NCI-H82 treated with DMSO at 0.1 percent for 48 hours (cell line): ENCODE measurements at regions not wholly inside any gene's neighbourhood (a gene's known extent, or its start where the extent isn't known, plus 50 kb on each side); places are given as distances from the start of the nearest gene placed in this dataset.
"Not testable (repeated sequence)": the region's sequence is repeated elsewhere in the genome, so short reads cannot be mapped to it uniquely, and the experiment has no call there.

Experiments used
- DNase-seq: peaks from one replicate; lab custom pipeline; 2025; ENCODE audit not compliant: unreplicated experiment; lab: John Stamatoyannopoulos, UW

DNA sequence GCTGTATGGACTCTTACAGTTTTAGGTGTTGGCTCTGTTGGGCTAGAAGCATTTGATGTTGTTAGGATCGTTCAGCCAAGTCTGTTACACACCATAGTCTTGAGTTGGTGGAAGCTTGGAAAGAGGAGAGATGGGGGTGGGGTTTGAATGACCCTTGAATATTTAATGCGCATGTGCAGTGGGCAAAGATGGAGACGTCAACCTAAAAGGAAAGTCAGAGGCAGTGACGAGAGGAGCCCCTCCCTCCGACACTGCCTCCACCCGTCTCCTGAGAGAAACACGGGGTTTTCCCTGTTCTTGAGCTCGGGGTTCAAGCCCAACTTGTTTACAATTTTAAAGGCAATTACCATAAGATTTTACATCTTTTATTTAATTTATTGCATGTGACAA, 311.4 kb downstream of the SHQ1 start:
- DNase-seq, result no peak

DNA sequence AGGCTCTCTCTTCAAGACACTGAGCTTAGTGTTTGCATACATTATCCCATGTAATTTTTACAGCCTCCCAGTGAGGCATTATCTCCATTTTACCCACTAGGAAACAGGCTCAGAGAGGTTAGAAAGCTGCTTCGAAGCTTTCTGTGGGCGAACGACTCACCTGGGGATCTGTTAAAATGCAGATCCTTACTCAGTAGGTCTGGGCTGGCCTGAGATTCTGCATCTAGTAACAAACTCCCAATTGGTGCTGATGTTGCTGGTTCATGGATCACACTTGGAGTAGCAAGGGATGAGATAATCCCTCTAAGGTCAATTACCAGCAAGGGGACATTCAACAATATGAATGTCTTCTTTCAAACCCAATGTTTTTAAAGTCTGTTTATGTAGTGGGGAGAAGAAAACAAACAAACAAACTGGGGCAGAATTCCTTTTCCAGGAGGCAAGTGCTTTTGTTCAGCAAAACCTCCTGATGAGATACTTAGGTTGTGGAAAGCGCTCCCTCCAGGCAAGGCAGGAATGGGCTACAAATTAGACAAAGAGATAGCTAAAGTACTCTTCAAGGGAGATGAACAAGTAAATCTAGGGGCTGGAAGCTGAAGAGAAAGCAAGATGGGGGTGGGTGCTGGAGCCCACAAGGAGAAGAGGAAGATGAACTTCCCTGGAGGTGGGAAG, 311.9 kb downstream of the SHQ1 start:
- DNase-seq, result no peak

- no peak for DNase-seq
Measured at GRCh38 chr3:72535772-72536171, 312.5 kb downstream of the SHQ1 start.

GRCh38 chr3:72533591-72534473, 314.4 kb downstream of the SHQ1 start:
- no peak for DNase-seq

- no peak for DNase-seq
Measured at GRCh38 chr3:72530426-72530825, 317.8 kb downstream of the SHQ1 start.

DNA sequence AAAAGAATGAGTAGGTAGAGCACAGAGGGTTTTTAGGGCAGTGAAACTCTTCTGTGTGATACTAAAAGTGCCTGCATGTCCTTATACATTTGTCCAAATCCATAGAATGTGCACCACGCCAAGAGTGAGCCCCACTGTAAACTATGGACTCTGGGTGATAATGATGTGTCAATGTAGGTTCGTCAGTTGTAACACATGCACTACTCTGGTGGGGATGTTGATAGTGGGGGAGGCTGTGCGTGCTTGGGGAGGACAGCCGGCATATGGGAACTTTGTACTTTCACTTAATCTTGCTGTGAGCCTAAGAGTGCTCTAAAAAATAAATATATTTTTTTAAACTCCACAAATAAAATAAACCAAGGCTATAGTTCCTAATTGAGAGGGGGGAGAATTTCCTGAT, 319.2 kb downstream of the SHQ1 start:
- no peak for DNase-seq

DNA sequence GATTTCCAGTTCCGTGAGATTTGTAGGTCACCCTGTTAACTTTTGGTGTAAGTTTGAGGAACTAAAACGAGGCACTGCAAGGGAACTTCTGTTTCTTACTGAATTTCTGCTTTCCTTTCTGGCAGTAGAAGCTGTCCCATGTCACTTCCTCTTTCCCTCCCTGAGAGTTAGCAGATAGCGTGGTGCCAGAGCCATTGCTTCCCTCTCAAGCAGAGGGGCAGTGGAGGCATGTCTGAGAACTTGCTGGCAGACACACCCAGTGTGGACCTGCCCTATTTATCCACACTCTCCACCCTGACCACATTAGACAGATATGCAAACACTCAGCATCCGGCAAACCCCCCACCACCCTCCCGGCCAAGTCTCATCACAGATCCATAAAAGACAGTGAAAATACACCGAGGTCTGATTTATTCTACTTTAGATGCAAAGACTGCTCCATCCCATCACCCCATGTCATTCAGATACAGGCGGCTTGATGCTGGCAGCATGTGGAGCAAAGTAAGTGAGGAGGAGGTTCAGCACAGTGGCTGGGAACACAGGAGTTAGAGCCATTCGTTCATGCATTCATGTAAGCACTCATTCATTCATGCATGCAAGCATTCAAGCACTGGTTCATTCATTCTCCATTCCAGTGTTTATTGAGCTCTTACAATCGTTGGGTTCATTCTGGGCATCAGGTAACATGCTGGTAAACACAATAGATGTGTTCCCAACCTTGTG, 324.7 kb downstream of the SHQ1 start:
- no peak for DNase-seq

DNA sequence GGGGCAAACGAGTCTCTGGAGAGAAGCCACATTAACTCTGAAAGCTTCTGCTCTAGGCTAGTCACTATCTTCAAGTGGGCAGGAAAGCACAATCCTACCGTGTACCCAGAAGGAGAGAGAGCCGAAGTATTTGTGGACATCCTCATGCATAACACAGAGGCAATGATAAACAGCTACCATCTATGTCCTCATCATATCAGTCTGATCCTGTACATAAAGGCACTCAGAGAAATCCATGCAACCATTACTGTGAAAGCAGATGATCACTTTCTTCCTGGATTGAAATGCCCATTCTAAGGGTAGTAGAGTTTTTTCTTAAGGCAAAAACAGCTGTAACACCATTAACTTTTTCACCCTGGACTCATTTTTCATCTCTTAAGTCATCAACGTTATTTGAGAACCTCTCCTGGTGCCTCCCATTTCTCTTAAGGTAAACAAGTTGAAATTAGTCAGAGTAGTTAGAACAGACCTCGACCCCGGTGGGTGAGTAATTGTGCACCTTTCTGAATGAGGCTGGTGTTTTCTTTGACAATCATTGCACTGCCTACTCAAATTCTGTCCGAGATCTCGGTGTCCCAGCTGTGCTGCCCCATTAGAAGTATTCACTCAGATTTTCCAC, 327.4 kb downstream of the SHQ1 start:
- DNase-seq, result no peak

- DNase-seq, result no peak
Measured at GRCh38 chr3:72519946-72520604, 328.2 kb downstream of the SHQ1 start.

DNA sequence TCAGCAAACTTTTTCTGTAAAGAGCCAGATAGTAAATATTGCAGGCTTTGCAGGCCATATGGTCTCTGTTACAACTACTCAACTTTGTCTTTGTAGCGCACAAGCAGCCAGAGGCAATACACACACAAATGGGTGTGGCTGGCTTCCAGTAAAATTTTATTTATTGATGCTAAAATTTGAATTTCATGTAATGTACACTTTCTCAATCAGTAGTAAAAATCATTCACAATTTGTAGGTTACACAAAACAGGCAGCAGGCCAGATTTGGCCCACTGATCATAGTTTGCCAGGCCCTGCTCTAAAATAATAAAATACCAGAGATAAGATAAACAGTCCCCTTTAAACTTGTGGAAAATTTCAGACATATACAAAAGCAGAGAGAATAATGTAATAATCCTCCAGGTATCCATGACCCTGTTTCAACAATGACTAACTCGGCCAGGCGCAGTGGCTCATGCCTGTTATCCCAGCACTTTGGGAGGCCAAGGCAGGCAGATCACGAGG, 330.3 kb downstream of the SHQ1 start:
- no peak for DNase-seq

DNA sequence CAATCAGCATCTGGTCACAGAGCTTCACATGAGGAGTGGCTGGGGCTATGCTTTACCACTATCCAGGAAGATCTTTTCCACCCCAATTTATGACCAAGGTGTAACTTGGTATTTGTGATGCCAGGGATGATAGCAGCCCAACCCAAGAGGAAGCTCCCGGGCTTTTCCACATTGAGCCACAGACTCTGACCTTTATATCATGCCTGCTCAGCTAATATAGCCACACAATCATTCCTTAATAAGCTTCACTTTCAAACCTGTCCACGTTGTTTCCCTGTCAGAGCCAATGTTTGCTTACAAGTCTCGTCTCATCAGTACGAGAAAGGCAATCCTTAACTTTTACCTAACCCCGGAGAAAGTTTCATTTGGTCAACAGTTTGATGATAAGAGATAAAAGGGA, 330.9 kb downstream of the SHQ1 start:
- DNase-seq, result no peak

- no peak for DNase-seq
Measured at GRCh38 chr3:72516361-72516760, 331.9 kb downstream of the SHQ1 start.

DNA sequence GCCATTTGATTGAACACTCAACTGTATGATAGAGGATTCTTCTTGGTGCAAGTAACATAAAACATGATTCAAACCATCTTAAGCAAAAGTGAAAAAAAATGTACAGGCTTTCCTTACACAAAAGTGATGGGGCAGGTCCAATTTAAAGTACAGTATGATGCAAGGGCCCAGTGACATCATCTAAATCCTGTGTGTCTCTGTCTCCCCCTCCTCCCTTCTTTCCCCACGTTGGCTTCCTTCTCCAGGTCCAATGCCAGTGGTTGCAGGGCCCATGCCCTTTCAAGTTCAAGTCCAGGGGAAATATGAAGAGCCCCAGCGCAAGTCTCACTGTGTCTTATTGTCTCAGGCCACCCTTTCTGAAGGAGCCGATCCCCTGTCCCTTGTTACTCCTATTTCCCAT, 332.3 kb downstream of the SHQ1 start:
- no peak for DNase-seq

DNA sequence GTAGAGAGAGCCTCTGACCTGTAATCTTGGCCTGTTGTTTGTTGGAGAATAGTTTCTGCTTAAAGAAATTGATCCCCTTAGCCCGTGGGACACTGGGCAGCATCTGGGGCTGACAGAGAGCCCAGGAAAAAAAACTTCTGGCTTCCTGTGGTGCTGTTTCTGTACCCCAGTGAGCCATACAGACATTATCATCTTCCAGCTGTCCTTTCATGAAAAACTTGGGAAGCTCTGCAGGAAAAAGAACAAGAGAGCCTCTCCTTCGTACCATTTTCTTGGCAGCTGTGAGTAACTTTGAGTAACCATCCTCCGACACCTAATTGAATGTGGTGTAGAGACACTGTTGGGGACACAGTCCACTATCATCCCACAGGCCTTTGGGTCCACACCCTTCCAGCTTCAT, 333.0 kb downstream of the SHQ1 start:
- no peak for DNase-seq

DNA sequence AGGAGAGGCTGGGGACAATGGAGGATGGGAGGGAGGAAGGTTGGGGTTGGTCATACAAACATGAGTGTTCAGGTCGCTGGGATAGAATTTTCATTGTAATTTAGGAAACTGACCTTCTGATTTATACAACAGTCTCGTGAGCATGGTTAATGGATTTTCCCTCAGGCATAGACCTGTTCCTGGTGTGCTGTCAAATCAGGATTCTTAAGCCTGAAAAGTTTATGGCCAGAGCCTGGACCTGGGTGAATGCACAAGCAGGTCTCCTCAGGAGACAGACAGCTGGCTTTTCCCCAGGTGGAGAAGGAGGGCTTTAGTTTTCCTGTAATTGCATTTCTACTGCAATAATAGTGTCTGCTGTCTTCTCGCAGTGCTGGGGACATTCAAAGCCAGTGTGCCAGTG, 338.0 kb downstream of the SHQ1 start:
- no peak for DNase-seq

- no peak for DNase-seq
Measured at GRCh38 chr3:72505539-72506405, 342.5 kb downstream of the SHQ1 start.

- DNase-seq, result not testable (repeated sequence)
Measured at GRCh38 chr3:72497501-72497900, 350.7 kb downstream of the SHQ1 start.

GRCh38 chr3:72496051-72496670, 352.1 kb downstream of the SHQ1 start:
- DNase-seq, result peak; percentile 83

- no peak for DNase-seq
Measured at GRCh38 chr3:72494626-72495025, 353.6 kb downstream of the SHQ1 start.
